OCI-LY3 (cell line): ENCODE measurements at regions not wholly inside any gene's neighbourhood (a gene's known extent, or its start where the extent isn't known, plus 50 kb on each side); places are given as distances from the start of the nearest gene placed in this dataset.

Experiments used
- H2AFZ ChIP-seq: fragments of 200-600, 300-600 bp; shearing (Covaris generic); 2 replicates; pipeline ENCODE4 v1.6.0; 2014; ENCODE audit warnings: antibody characterized with exemption, low read depth, low read length
- H3K27ac ChIP-seq: fragments of 200-600, 300-600 bp; sonication (generic); 2 replicates; pipeline ENCODE4 v1.5.1; 2014; ENCODE audit warnings: mild to moderate bottlenecking, low read length, moderate library complexity, mixed read lengths
- H3K27me3 ChIP-seq: fragments of 200-600, 300-600 bp; sonication (generic); 2 replicates; pipeline ENCODE4 v1.6.1; 2014; ENCODE audit warnings: low read depth, low read length, mixed read lengths
- H3K36me3 ChIP-seq: fragments of 200-600, 300-600 bp; sonication (generic); replicated peaks from 2 replicates; pipeline ENCODE3; 2014; ENCODE audit warnings: low read depth, low read length, mixed read lengths
- H3K4me1 ChIP-seq: fragments of 300-600, 200-600 bp; sonication (generic); 2 replicates; pipeline ENCODE4 v1.6.1; 2014; ENCODE audit warnings: low read length, mixed read lengths
- H3K4me2 ChIP-seq: fragments of 200-600, 300-600 bp; sonication (generic); 2 replicates; pipeline ENCODE4 v1.6.1; 2014; ENCODE audit warnings: low read length, mixed read lengths
- H3K4me3 ChIP-seq: fragments of 300-600, 200-600 bp; sonication (generic); 2 replicates; pipeline ENCODE4 v1.5.1; 2014; ENCODE audit warnings: antibody characterized with exemption, mild to moderate bottlenecking, low read length, moderate library complexity
- H3K79me2 ChIP-seq: fragments of 300-600, 200-600 bp; shearing (Covaris generic); 2 replicates; pipeline ENCODE4 v1.6.1; 2014; ENCODE audit warnings: mild to moderate bottlenecking, low read length, mixed read lengths
- H3K9ac ChIP-seq: fragments of 300-600, 200-600 bp; shearing (Covaris generic); 2 replicates; pipeline ENCODE4 v1.6.0; 2014; ENCODE audit warnings: mild to moderate bottlenecking, low read length, moderate library complexity
- H3K9me3 ChIP-seq: fragments of 200-600, 300-600 bp; shearing (Covaris generic); 2 replicates; pipeline ENCODE4 v1.6.1; 2014; ENCODE audit warnings: low read length, mixed read lengths; ENCODE audit not compliant: insufficient read depth
- H4K20me1 ChIP-seq: fragments of 200-600, 300-600 bp; sonication (generic); 2 replicates; pipeline ENCODE4 v1.6.1; 2016; ENCODE audit warnings: low read length, mixed read lengths; ENCODE audit not compliant: insufficient read depth
- EZH2phosphoT487 ChIP-seq: fragments of 200-600 bp; shearing (Covaris generic); IDR thresholded peaks from 2 replicates; pipeline ENCODE4 v1.6.1; 2018; ENCODE audit warnings: antibody characterized with exemption, mixed run types, low read depth
- TF ChIP-seq, protein P1 (sequence below): fragments of 200-600, 300-600 bp; sonication (generic); IDR thresholded peaks from 2 replicates; pipeline ENCODE4 v1.5.1; 2014; ENCODE audit warnings: antibody characterized with exemption, low read length, low read depth

DNA sequence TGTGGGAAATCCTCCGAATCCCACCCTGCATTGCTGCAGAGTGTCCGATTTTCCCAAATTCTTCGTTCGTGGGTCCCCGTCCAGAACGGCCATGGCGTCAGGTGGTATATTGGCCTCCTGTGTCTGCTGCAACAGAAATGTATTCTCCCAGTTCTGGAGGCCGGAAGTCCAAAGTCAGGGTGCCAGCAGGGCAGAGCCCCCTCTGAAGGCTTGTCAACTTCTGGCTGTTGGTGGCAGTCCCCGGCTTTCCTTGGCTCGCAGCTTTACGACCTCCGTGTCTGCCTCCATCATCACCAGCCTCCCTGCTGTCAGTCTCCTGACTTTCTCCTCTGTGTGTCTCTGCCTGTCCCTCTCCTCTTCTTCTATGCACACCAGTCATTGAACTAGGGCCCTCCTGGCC is 142.1 kb upstream of the FOXF1 start:
- Histone ChIP-seq H2AFZ (no peak overlapping the region), H3K4me2 (no peak overlapping the region), H3K4me3 (no peak overlapping the region), H3K36me3 (no peaks in the 10 kb centered on the region), H3K27ac (no peak overlapping the region), H4K20me1 (no peaks in the 10 kb centered on the region), H3K27me3 (peaks cover 36% of the 10 kb centered on the region), H3K9me3 (no peaks in the 10 kb centered on the region), H3K4me1 (no peaks in the 10 kb centered on the region), H3K79me2 (no peaks in the 10 kb centered on the region), H3K9ac (no peak overlapping the region)
- TF ChIP-seq, protein P1, sequence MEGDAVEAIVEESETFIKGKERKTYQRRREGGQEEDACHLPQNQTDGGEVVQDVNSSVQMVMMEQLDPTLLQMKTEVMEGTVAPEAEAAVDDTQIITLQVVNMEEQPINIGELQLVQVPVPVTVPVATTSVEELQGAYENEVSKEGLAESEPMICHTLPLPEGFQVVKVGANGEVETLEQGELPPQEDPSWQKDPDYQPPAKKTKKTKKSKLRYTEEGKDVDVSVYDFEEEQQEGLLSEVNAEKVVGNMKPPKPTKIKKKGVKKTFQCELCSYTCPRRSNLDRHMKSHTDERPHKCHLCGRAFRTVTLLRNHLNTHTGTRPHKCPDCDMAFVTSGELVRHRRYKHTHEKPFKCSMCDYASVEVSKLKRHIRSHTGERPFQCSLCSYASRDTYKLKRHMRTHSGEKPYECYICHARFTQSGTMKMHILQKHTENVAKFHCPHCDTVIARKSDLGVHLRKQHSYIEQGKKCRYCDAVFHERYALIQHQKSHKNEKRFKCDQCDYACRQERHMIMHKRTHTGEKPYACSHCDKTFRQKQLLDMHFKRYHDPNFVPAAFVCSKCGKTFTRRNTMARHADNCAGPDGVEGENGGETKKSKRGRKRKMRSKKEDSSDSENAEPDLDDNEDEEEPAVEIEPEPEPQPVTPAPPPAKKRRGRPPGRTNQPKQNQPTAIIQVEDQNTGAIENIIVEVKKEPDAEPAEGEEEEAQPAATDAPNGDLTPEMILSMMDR, result no peak
- TF ChIP-seq EZH2phosphoT487, result no peak

GRCh38 chr16:86370062-86370461 is 140.3 kb upstream of the FOXF1 start:
- H3K79me2 ChIP-seq, result no peaks in the 10 kb centered on the region
- H2AFZ ChIP-seq, result no peak overlapping the region
- no peak overlapping the region for H3K4me2 ChIP-seq
- H3K36me3 ChIP-seq, result no peaks in the 10 kb centered on the region
- H3K9me3 ChIP-seq, result no peaks in the 10 kb centered on the region
- H3K4me1 ChIP-seq, result no peaks in the 10 kb centered on the region
- no peak overlapping the region for H3K4me3 ChIP-seq
- TF ChIP-seq, protein P1, result no peak
- no peak for TF ChIP-seq EZH2phosphoT487
- peaks cover 27% of the 10 kb centered on the region for H3K27me3 ChIP-seq
- no peak overlapping the region for H3K27ac ChIP-seq
- H4K20me1 ChIP-seq, result no peaks in the 10 kb centered on the region
- no peak overlapping the region for H3K9ac ChIP-seq

- Histone ChIP-seq H4K20me1 (no peaks in the 10 kb centered on the region), H3K9ac (no peak overlapping the region), H3K79me2 (no peaks in the 10 kb centered on the region), H3K36me3 (no peaks in the 10 kb centered on the region), H3K27me3 (peaks cover 29% of the 10 kb centered on the region), H3K4me1 (no peaks in the 10 kb centered on the region), H3K9me3 (no peaks in the 10 kb centered on the region), H2AFZ (no peak overlapping the region), H3K27ac (no peak overlapping the region), H3K4me3 (no peak overlapping the region), H3K4me2 (no peak overlapping the region)
- no peak for TF ChIP-seq EZH2phosphoT487
- TF ChIP-seq, protein P1, result no peak
Measured at GRCh38 chr16:86371083-86371803, 139.1 kb upstream of the FOXF1 start.

DNA sequence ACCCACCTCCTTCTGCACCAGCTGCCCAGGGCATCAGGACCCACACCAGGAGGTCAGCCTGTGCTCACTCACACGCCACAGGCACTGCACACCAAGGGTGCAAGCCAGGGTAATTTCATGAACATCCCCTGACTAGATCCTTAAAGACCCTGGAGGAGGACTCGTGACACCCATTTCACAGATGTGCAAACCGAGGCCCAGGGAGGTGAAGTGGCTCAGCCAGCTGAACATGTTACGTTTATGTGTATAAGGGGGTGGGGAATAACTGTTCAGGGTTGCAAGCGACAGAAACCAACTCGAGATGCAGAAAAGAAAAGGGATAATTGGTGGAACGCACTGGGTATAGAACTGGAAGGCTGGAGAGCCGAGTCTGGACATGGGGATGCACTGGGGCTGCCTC is 138.1 kb upstream of the FOXF1 start:
- Histone ChIP-seq H3K4me1 (no peaks in the 10 kb centered on the region), H4K20me1 (no peaks in the 10 kb centered on the region), H3K27ac (no peak overlapping the region), H2AFZ (no peak overlapping the region), H3K36me3 (no peaks in the 10 kb centered on the region), H3K79me2 (no peaks in the 10 kb centered on the region), H3K27me3 (peaks cover 22% of the 10 kb centered on the region), H3K4me3 (no peak overlapping the region), H3K9me3 (no peaks in the 10 kb centered on the region), H3K9ac (no peak overlapping the region), H3K4me2 (no peak overlapping the region)
- no peak for TF ChIP-seq EZH2phosphoT487
- TF ChIP-seq, protein P1, result no peak
